Colonic mucosa (tissue), 4 donors: ENCODE measurements at regions not wholly inside any gene's neighbourhood (a gene's known extent, or its start where the extent isn't known, plus 50 kb on each side); places are given as distances from the start of the nearest gene placed in this dataset.

ENCODE experiments used
- DNase-seq: peaks from one replicate; pipeline ENCODE4 v3.0.0-alpha.2; 2020
- H3K27ac ChIP-seq: fragments of 200-600 bp; one replicate; pipeline ENCODE4 v1.8.0; 2021
- H3K27me3 ChIP-seq: fragments of 200-600 bp; one replicate; pipeline ENCODE4 v1.8.0; 2021
- H3K36me3 ChIP-seq: fragments of 200-600 bp; one replicate; pipeline ENCODE4 v1.8.0; 2021
- H3K4me1 ChIP-seq: fragments of 200-600 bp; one replicate; pipeline ENCODE4 v1.8.0; 2021; ENCODE audit warnings: mild to moderate bottlenecking
- H3K4me3 ChIP-seq: fragments of 200-600 bp; one replicate; pipeline ENCODE4 v1.8.0; 2021
- H3K9ac ChIP-seq, 2 donors: one replicate each; pipeline ENCODE4 v1.7.0; 2013; ENCODE audit warnings: control low read depth in 2 of 2, low read depth in 2 of 2, low read length in 2 of 2
- H3K9me3 ChIP-seq: fragments of 200-600 bp; one replicate; pipeline ENCODE4 v1.8.0; 2021
- CTCF ChIP-seq: fragments of 200-600 bp; IDR thresholded peaks from one replicate; pipeline ENCODE4 v1.8.0; 2022; ENCODE audit warnings: antibody characterized with exemption, mild to moderate bottlenecking
- intact Hi-C: fragments of 100-400 bp; cut with DNase I; formaldehyde crosslinking; loops from one replicate; pipeline ENCODE4 v1.14.1; 2022
- donor health status: healthy.
- donor health status: DM: no; HTN: no; CAD: no.
- donor health status: DM: no; HTN: no; CAD: no.

DNA sequence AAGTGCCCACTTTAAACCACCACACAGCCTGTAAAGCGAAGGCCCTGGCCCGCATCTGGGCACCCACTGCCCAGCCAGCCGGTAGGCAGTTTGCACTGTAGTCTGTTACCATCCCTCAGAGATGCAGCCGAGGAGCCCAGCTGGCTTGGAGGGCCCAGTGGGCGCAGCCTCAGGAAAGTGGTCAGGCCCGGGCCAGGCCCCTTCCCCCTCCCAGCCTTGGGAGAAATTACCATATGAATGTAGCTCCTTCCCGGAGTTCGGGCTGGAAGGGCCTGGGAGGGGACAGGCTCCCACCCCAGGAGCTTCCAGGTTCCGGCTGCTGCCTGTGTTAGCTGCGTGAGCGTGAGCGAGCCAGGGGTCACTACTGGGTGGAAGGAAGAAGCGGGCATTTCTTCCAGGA, 325.4 kb downstream of the SEC14L1 start:
- H3K9ac ChIP-seq: peak overlapping the region in 1 of 2 donors; percentile 26
- H3K27ac ChIP-seq: peak overlapping the region; percentile 60
- no peak for TF ChIP-seq CTCF
- no peaks in the 10 kb centered on the region for H3K9me3 ChIP-seq
- H3K4me3 ChIP-seq: no peak overlapping the region
- DNase-seq: no peak
- H3K4me1 ChIP-seq: peaks cover 11% of the 10 kb centered on the region
- H3K36me3 ChIP-seq: no peaks in the 10 kb centered on the region
- H3K27me3 ChIP-seq: no peaks in the 10 kb centered on the region
- intact Hi-C loops: no loop called here

- DNase-seq: no peak
- H3K9ac ChIP-seq: no peak overlapping the region
- no peaks in the 10 kb centered on the region for H3K9me3 ChIP-seq
- intact Hi-C loops: no loop called here
- TF ChIP-seq CTCF: no peak
- no peak overlapping the region for H3K4me3 ChIP-seq
- peaks cover 9% of the 10 kb centered on the region for H3K4me1 ChIP-seq
- no peaks in the 10 kb centered on the region for H3K27me3 ChIP-seq
- H3K36me3 ChIP-seq: no peaks in the 10 kb centered on the region
- H3K27ac ChIP-seq: peak overlapping the region; percentile 60
These were observed 325.9 kb downstream of the SEC14L1 start for GRCh38 chr17:77466596-77467223.

DNA sequence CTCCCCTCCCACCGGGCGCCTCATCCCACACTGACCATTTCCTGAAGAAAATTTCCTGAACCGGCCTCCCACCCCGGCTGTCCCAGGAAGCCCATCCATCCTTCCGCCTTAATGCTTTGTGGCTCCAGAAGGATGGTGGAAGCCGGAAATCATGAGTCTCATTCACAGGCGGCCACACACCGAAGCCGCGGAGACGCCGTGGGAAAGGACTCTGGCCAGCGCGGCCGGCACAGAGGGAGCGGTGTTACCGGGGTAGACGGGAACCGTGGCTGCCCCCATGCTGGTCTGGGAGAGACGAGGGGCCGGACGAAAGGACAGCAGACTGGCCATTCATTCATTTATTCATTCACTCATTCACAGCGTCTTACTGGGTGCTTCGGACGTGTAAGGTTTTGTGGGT, 326.8 kb downstream of the SEC14L1 start:
- no peak for TF ChIP-seq CTCF
- H3K27me3 ChIP-seq: no peaks in the 10 kb centered on the region
- no peaks in the 10 kb centered on the region for H3K9me3 ChIP-seq
- H3K4me1 ChIP-seq: peaks cover 8% of the 10 kb centered on the region
- H3K4me3 ChIP-seq: no peak overlapping the region
- H3K9ac ChIP-seq: no peak overlapping the region
- intact Hi-C loops: no loop called here
- H3K27ac ChIP-seq: no peak overlapping the region
- no peak for DNase-seq
- H3K36me3 ChIP-seq: no peaks in the 10 kb centered on the region

DNA sequence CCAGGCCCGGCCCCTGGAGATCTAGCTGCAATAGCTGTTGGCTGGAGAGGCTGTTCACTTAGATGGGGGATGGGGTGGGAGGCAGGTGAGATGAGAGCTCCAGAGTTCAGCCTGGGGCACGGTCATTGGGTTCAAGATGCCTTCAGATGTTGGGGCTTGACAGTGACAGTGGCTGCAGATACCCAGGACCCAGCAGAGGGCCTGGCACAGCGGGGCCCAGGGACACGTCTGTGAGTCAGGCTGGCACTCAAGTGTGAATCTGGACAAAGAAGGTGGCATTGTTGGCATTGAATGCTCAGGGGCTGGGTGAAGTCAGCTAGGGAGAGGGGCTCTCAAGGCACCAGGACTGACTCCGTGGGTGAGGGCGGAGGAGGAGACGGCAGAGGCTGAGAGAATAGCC, 328.1 kb downstream of the SEC14L1 start:
- Histone ChIP-seq H3K9me3 (no peaks in the 10 kb centered on the region), H3K27ac (no peak overlapping the region), H3K27me3 (no peaks in the 10 kb centered on the region), H3K36me3 (no peaks in the 10 kb centered on the region), H3K4me3 (no peak overlapping the region), H3K4me1 (peaks cover 16% of the 10 kb centered on the region), H3K9ac (no peak overlapping the region)
- TF ChIP-seq CTCF: no peak
- no peak for DNase-seq
- intact Hi-C loops: no loop called here

GRCh38 chr17:77470330-77470786, 329.6 kb downstream of the SEC14L1 start:
- Histone ChIP-seq H3K4me3 (no peak overlapping the region), H3K27me3 (no peaks in the 10 kb centered on the region), H3K36me3 (no peaks in the 10 kb centered on the region), H3K9ac (no peak overlapping the region), H3K9me3 (no peaks in the 10 kb centered on the region), H3K4me1 (peaks cover 22% of the 10 kb centered on the region), H3K27ac (no peak overlapping the region)
- intact Hi-C loops: no loop called here
- TF ChIP-seq CTCF: no peak
- no peak for DNase-seq
